Liver (tissue), 8 donors: ENCODE measurements at regions not wholly inside any gene's neighbourhood (a gene's known extent, or its start where the extent isn't known, plus 50 kb on each side); places are given as distances from the start of the nearest gene placed in this dataset.

Source experiments
- DNase-seq: peaks from one replicate; pipeline ENCODE4 v3.0.0-alpha.2; 2017; ENCODE audit warnings: low spot score
- H3K27ac ChIP-seq, 2 donors: one replicate each; pipeline ENCODE4 v1.7.0; 2013; ENCODE audit warnings: inconsistent platforms in 2 of 2, low read length in 2 of 2, control low read depth in 1 of 2, low read depth in 1 of 2, mild to moderate bottlenecking in 1 of 2
- H3K27me3 ChIP-seq, 4 donors: one replicate each; pipeline versions ENCODE4 v1.6.1 to v1.7.0; 2013; ENCODE audit warnings: low read length in 3 of 4, inconsistent platforms in 1 of 4, mild to moderate bottlenecking in 1 of 4, moderate library complexity in 1 of 4; ENCODE audit not compliant: control insufficient read depth in 4 of 4, insufficient read depth in 4 of 4
- H3K36me3 ChIP-seq, 4 donors: one replicate each; pipeline versions ENCODE4 v1.6.1 to v1.7.0; 2013; ENCODE audit warnings: low read length in 3 of 4, mild to moderate bottlenecking in 3 of 4, low read depth in 1 of 4, moderate library complexity in 1 of 4; ENCODE audit not compliant: control insufficient read depth in 4 of 4, insufficient read depth in 3 of 4
- H3K4me1 ChIP-seq, 4 donors: one replicate each; pipeline versions ENCODE4 v1.6.1 to v1.7.0; 2013; ENCODE audit warnings: low read length in 3 of 4, mild to moderate bottlenecking in 3 of 4, moderate library complexity in 1 of 4; ENCODE audit not compliant: control insufficient read depth in 4 of 4, insufficient read depth in 4 of 4
- H3K4me3 ChIP-seq, 3 donors: one replicate each; pipeline versions ENCODE4 v1.6.1 to v1.7.0; 2013; ENCODE audit warnings: low read length in 3 of 3, control low read depth in 1 of 3, low read depth in 1 of 3, mild to moderate bottlenecking in 1 of 3
- H3K9ac ChIP-seq, 2 donors: one replicate each; pipeline ENCODE4 v1.7.0; 2013; ENCODE audit warnings: low read length in 2 of 2, mild to moderate bottlenecking in 2 of 2, moderate library complexity in 2 of 2, control low read depth in 1 of 2, low read depth in 1 of 2
- H3K9me3 ChIP-seq, 4 donors: one replicate each; pipeline versions ENCODE4 v1.6.1 to v1.7.0; 2013; ENCODE audit warnings: low read length in 3 of 4; ENCODE audit not compliant: control insufficient read depth in 4 of 4
- EGR1 ChIP-seq, 2 donors: IDR thresholded peaks; 2 replicates each; pipeline ENCODE4 v1.6.1; 2016 to 2018; ENCODE audit warnings: antibody characterized with exemption in 2 of 2, low read depth in 2 of 2
- FOXA1 ChIP-seq: IDR thresholded peaks from 2 replicates; pipeline ENCODE4 v1.6.1; 2016; ENCODE audit warnings: antibody characterized with exemption
- FOXA2 ChIP-seq: IDR thresholded peaks from 2 replicates; pipeline ENCODE4 v1.6.1; 2016; ENCODE audit warnings: antibody characterized with exemption
- GABPA ChIP-seq, 2 donors: IDR thresholded peaks in 1 of 2; conservative IDR thresholded peaks in 1 of 2; 2 replicates each; pipeline ENCODE4 v1.6.1; 2016; ENCODE audit warnings: antibody characterized with exemption in 2 of 2, mild to moderate bottlenecking in 1 of 2, moderate library complexity in 1 of 2
- HNF4A ChIP-seq, 2 donors: conservative IDR thresholded peaks; 2 replicates each; pipeline ENCODE4 v1.6.1; 2016; ENCODE audit warnings: antibody characterized with exemption in 2 of 2, mild to moderate bottlenecking in 2 of 2
- JUND ChIP-seq, 2 donors: IDR thresholded peaks; 2 replicates each; pipeline ENCODE4 v1.6.1; 2016; ENCODE audit warnings: antibody characterized with exemption in 2 of 2
- NR2F2 ChIP-seq: IDR thresholded peaks from 2 replicates; pipeline ENCODE4 v1.6.1; 2016; ENCODE audit warnings: antibody characterized with exemption
- RAD21 ChIP-seq, 2 donors: IDR thresholded peaks; 2 replicates each; pipeline ENCODE4 v1.6.1; 2016; ENCODE audit warnings: antibody characterized with exemption in 2 of 2, mild to moderate bottlenecking in 2 of 2
- SP1 ChIP-seq: IDR thresholded peaks from 2 replicates; pipeline ENCODE4 v1.6.1; 2018; ENCODE audit warnings: antibody characterized with exemption, mild to moderate bottlenecking
- TAF1 ChIP-seq: conservative IDR thresholded peaks from 2 replicates; pipeline ENCODE4 v1.6.1; 2016; ENCODE audit warnings: antibody characterized with exemption, mild to moderate bottlenecking
- YY1 ChIP-seq: IDR thresholded peaks from 2 replicates; pipeline ENCODE4 v1.6.1; 2016; ENCODE audit warnings: antibody characterized with exemption, mild to moderate bottlenecking
- WGBS: extraction: QIAGEN DNeasy Blood & Tissue Kit; methylation state at CpG from one replicate; pipeline ENCODE4 v1.1.7; 2013; 5-methylcytosine and 5-hydroxymethylcytosine counted together
- TF ChIP-seq, protein P1 (sequence below): IDR thresholded peaks from 2 replicates; pipeline ENCODE4 v1.6.1; 2016; ENCODE audit warnings: antibody characterized with exemption, mild to moderate bottlenecking
- TF ChIP-seq, protein P2 (sequence below): IDR thresholded peaks from 2 replicates; pipeline ENCODE4 v1.6.1; 2016; ENCODE audit warnings: antibody characterized with exemption
- TF ChIP-seq, protein P3 (sequence below): fragments of 150-350 bp; IDR thresholded peaks from 2 replicates; pipeline ENCODE4 v1.5.1; 2017; ENCODE audit warnings: improper control_type of control experiment, low read depth, low read length; ENCODE audit not compliant: missing input control
- TF ChIP-seq, protein P4 (sequence below): IDR thresholded peaks from 2 replicates; pipeline ENCODE4 v1.6.1; 2016; ENCODE audit warnings: antibody characterized with exemption
- TF ChIP-seq, protein P5 (sequence below): IDR thresholded peaks from 2 replicates; pipeline ENCODE4 v1.6.1; 2016; ENCODE audit warnings: antibody characterized with exemption
- donor health status: healthy.
- donor health status: healthy.
- donor health status: healthy.
- donor health status: healthy.
- donor health status: healthy.

DNA sequence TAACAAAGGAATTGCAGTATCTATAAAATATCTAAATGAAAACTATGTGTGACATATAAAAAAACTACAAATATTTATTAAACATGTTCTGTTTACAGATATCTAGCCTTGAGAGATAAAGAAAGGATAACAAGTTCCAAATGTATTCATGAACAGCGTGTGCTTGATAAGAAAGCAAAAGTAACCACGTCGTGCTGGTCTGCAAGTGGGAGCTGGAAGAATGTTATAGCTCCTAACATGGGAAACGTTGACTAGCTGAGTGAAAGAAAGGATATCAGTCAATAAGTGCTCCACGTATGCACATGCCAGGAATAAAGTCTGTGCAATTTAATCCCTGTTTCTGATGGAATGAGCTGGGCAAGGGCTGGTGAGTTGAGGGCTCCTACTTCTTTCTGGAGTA is 71.2 kb upstream of the CDYL2 start:
- Histone ChIP-seq H3K4me3 (no peak overlapping the region), H3K36me3 (no peaks in the 10 kb centered on the region), H3K9ac (no peak overlapping the region), H3K9me3 (no peaks in the 10 kb centered on the region), H3K27ac (no peak overlapping the region), H3K4me1 (peaks cover 0 to 2% (median 1%) of the 10 kb centered on the region in 4 donors), H3K27me3 (no peaks in the 10 kb centered on the region)
- TF ChIP-seq, protein P1, sequence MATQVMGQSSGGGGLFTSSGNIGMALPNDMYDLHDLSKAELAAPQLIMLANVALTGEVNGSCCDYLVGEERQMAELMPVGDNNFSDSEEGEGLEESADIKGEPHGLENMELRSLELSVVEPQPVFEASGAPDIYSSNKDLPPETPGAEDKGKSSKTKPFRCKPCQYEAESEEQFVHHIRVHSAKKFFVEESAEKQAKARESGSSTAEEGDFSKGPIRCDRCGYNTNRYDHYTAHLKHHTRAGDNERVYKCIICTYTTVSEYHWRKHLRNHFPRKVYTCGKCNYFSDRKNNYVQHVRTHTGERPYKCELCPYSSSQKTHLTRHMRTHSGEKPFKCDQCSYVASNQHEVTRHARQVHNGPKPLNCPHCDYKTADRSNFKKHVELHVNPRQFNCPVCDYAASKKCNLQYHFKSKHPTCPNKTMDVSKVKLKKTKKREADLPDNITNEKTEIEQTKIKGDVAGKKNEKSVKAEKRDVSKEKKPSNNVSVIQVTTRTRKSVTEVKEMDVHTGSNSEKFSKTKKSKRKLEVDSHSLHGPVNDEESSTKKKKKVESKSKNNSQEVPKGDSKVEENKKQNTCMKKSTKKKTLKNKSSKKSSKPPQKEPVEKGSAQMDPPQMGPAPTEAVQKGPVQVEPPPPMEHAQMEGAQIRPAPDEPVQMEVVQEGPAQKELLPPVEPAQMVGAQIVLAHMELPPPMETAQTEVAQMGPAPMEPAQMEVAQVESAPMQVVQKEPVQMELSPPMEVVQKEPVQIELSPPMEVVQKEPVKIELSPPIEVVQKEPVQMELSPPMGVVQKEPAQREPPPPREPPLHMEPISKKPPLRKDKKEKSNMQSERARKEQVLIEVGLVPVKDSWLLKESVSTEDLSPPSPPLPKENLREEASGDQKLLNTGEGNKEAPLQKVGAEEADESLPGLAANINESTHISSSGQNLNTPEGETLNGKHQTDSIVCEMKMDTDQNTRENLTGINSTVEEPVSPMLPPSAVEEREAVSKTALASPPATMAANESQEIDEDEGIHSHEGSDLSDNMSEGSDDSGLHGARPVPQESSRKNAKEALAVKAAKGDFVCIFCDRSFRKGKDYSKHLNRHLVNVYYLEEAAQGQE, result no peak
- TF ChIP-seq HNF4A (conservative IDR thresholded peaks at IDR 0.05), result no peak
- TF ChIP-seq, protein P2, sequence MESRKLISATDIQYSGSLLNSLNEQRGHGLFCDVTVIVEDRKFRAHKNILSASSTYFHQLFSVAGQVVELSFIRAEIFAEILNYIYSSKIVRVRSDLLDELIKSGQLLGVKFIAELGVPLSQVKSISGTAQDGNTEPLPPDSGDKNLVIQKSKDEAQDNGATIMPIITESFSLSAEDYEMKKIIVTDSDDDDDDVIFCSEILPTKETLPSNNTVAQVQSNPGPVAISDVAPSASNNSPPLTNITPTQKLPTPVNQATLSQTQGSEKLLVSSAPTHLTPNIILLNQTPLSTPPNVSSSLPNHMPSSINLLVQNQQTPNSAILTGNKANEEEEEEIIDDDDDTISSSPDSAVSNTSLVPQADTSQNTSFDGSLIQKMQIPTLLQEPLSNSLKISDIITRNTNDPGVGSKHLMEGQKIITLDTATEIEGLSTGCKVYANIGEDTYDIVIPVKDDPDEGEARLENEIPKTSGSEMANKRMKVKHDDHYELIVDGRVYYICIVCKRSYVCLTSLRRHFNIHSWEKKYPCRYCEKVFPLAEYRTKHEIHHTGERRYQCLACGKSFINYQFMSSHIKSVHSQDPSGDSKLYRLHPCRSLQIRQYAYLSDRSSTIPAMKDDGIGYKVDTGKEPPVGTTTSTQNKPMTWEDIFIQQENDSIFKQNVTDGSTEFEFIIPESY, result no peak
- TF ChIP-seq, protein P3, sequence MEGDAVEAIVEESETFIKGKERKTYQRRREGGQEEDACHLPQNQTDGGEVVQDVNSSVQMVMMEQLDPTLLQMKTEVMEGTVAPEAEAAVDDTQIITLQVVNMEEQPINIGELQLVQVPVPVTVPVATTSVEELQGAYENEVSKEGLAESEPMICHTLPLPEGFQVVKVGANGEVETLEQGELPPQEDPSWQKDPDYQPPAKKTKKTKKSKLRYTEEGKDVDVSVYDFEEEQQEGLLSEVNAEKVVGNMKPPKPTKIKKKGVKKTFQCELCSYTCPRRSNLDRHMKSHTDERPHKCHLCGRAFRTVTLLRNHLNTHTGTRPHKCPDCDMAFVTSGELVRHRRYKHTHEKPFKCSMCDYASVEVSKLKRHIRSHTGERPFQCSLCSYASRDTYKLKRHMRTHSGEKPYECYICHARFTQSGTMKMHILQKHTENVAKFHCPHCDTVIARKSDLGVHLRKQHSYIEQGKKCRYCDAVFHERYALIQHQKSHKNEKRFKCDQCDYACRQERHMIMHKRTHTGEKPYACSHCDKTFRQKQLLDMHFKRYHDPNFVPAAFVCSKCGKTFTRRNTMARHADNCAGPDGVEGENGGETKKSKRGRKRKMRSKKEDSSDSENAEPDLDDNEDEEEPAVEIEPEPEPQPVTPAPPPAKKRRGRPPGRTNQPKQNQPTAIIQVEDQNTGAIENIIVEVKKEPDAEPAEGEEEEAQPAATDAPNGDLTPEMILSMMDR, result no peak
- TF ChIP-seq RAD21 (IDR thresholded peaks at IDR 0.05), result no peak
- TF ChIP-seq, protein P4, sequence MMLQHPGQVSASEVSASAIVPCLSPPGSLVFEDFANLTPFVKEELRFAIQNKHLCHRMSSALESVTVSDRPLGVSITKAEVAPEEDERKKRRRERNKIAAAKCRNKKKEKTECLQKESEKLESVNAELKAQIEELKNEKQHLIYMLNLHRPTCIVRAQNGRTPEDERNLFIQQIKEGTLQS, result no peak
- TF ChIP-seq FOXA2, result no peak
- TF ChIP-seq EGR1 (IDR thresholded peaks at IDR 0.05; ENCODE audit: low read depth in 2 of 2), result no peak
- TF ChIP-seq JUND (IDR thresholded peaks at IDR 0.05), result no peak
- TF ChIP-seq NR2F2, result no peak
- no peak for TF ChIP-seq SP1
- no peak for TF ChIP-seq YY1
- TF ChIP-seq, protein P5, sequence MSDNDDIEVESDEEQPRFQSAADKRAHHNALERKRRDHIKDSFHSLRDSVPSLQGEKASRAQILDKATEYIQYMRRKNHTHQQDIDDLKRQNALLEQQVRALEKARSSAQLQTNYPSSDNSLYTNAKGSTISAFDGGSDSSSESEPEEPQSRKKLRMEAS, result no peak
- no peak for TF ChIP-seq TAF1
- TF ChIP-seq FOXA1, result no peak
- no peak for TF ChIP-seq GABPA (IDR thresholded peaks at IDR 0.05 in 1 of 2, conservative IDR thresholded peaks at IDR 0.05 in 1 of 2)
- no peak for DNase-seq
- WGBS, result 11% methylated on average over 5 of the region's 5 CpGs

DNA sequence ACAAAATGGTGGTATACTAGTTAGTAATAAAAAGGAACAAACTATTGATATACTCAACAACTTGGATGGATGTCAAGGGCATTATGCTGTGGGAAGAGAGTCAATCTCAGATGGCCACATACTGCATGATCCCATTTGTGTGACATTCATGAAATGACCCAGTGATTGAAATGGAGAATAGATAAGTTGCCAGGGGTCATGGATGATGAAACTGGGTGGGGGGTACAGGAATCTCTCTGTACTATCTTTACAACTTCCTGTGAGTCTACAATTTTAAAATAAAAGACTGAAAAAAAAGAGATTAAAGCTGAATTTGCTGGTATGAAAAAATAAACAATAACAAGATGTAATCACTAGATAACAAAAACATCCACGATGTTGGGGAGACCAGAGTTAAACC is 70.5 kb upstream of the CDYL2 start:
- no peak overlapping the region for H3K9ac ChIP-seq
- no peak for DNase-seq
- H3K4me3 ChIP-seq, result no peak overlapping the region
- no peaks in the 10 kb centered on the region for H3K9me3 ChIP-seq
- WGBS, result 46% methylated on average over 1 of the region's 1 CpG
- no peaks in the 10 kb centered on the region for H3K36me3 ChIP-seq
- H3K27ac ChIP-seq, result no peak overlapping the region
- H3K4me1 ChIP-seq, result peaks cover 0 to 2% (median 1%) of the 10 kb centered on the region in 4 donors
- no peaks in the 10 kb centered on the region for H3K27me3 ChIP-seq
- TF ChIP-seq FOXA2 (no peak), NR2F2 (no peak), JUND (IDR thresholded peaks at IDR 0.05) (no peak), EGR1 (IDR thresholded peaks at IDR 0.05; ENCODE audit: low read depth in 2 of 2) (no peak), YY1 (no peak), HNF4A (conservative IDR thresholded peaks at IDR 0.05) (no peak), GABPA (IDR thresholded peaks at IDR 0.05 in 1 of 2, conservative IDR thresholded peaks at IDR 0.05 in 1 of 2) (no peak)
- TF ChIP-seq, protein P1, result no peak
- TF ChIP-seq, protein P5, result no peak
- TF ChIP-seq, protein P4, result no peak
- TF ChIP-seq, protein P2, result no peak
